Stimulated activated CD8-positive, alpha-beta memory T cell treated with anti-CD3 and anti-CD28 coated beads, Interleukin-7, amount 100 ng/mL, for 1 hour (primary cell): ENCODE measurements at regions not wholly inside any gene's neighbourhood (a gene's known extent, or its start where the extent isn't known, plus 50 kb on each side); places are given as distances from the start of the nearest gene placed in this dataset.
"Not testable (repeated sequence)": the region's sequence is repeated elsewhere in the genome, so short reads cannot be mapped to it uniquely, and the experiment has no call there.

Experiments
- DNase-seq, 2 donors: peaks; one replicate each; pipeline ENCODE4 v3.0.0-alpha.2; 2020; ENCODE audit warnings: low read depth in 2 of 2

- no peak for DNase-seq
Observed at GRCh38 chr3:30438126-30438525, 168.3 kb upstream of the TGFBR2 start.

- no peak for DNase-seq
Observed at GRCh38 chr3:30439451-30440053, 166.8 kb upstream of the TGFBR2 start.

GRCh38 chr3:30440147-30440604 is 166.2 kb upstream of the TGFBR2 start:
- DNase-seq, result no peak

GRCh38 chr3:30440880-30441279 is 165.5 kb upstream of the TGFBR2 start:
- no peak for DNase-seq

- DNase-seq, result no peak
Observed at GRCh38 chr3:30443756-30444673, 162.4 kb upstream of the TGFBR2 start.

GRCh38 chr3:30448450-30449289 is 157.7 kb upstream of the TGFBR2 start:
- DNase-seq, result no peak

GRCh38 chr3:30449290-30449632 is 157.1 kb upstream of the TGFBR2 start:
- DNase-seq, result no peak

GRCh38 chr3:30452446-30452845 is 154.0 kb upstream of the TGFBR2 start:
- no peak for DNase-seq

- DNase-seq, result no peak
Observed at GRCh38 chr3:30453360-30454039, 152.9 kb upstream of the TGFBR2 start.

GRCh38 chr3:30454636-30455035 is 151.8 kb upstream of the TGFBR2 start:
- no peak for DNase-seq

- not testable (repeated sequence) for DNase-seq
Observed at GRCh38 chr3:30455112-30455511, 151.3 kb upstream of the TGFBR2 start.

GRCh38 chr3:30455840-30456239 is 150.6 kb upstream of the TGFBR2 start:
- DNase-seq, result no peak

GRCh38 chr3:30456264-30456663 is 150.1 kb upstream of the TGFBR2 start:
- DNase-seq, result no peak

- no peak for DNase-seq
Observed at GRCh38 chr3:30457081-30457480, 149.3 kb upstream of the TGFBR2 start.

GRCh38 chr3:30457726-30458125 is 148.7 kb upstream of the TGFBR2 start:
- no peak for DNase-seq

- DNase-seq, result no peak
Observed at GRCh38 chr3:30458376-30459171, 147.8 kb upstream of the TGFBR2 start.

GRCh38 chr3:30461311-30461710 is 145.1 kb upstream of the TGFBR2 start:
- DNase-seq, result no peak

GRCh38 chr3:30462721-30463470 is 143.5 kb upstream of the TGFBR2 start:
- no peak for DNase-seq

- no peak for DNase-seq
Observed at GRCh38 chr3:30464381-30464780, 142.0 kb upstream of the TGFBR2 start.

- DNase-seq, result no peak
Observed at GRCh38 chr3:30465454-30465853, 140.9 kb upstream of the TGFBR2 start.
